H9 (cell line): ENCODE measurements at regions not wholly inside any gene's neighbourhood (a gene's known extent, or its start where the extent isn't known, plus 50 kb on each side); places are given as distances from the start of the nearest gene placed in this dataset.
A peak's percentile ranks its signal among the peaks of the same experiment; 100 is the strongest.

Experiments
- DNase-seq: peaks from one replicate; pipeline ENCODE4 v3.0.0-alpha.2; 2017
- H2AFZ ChIP-seq: one replicate; pipeline ENCODE4 v1.6.1; 2013; ENCODE audit warnings: mild to moderate bottlenecking, low read length, control low read depth, moderate library complexity
- H2AK5ac ChIP-seq: 2 replicates; pipeline ENCODE4 v1.6.1; 2013; ENCODE audit warnings: low read length, control low read depth, mixed read lengths; ENCODE audit not compliant: insufficient read length
- H2BK120ac ChIP-seq: one replicate; pipeline ENCODE4 v1.6.1; 2013; ENCODE audit warnings: low read depth, mild to moderate bottlenecking, low read length, control low read depth, inconsistent platforms; ENCODE audit not compliant: poor library complexity, severe bottlenecking
- H2BK12ac ChIP-seq: 2 replicates; pipeline ENCODE4 v1.6.1; 2013; ENCODE audit warnings: low read length, control low read depth, mixed read lengths, low read depth; ENCODE audit not compliant: insufficient read length
- H2BK15ac ChIP-seq: 2 replicates; pipeline ENCODE4 v1.6.1; 2013; ENCODE audit warnings: low read depth, low read length, control low read depth
- H2BK20ac ChIP-seq: one replicate; pipeline ENCODE4 v1.6.1; 2013; ENCODE audit warnings: low read depth, mild to moderate bottlenecking, low read length, control low read depth, inconsistent platforms; ENCODE audit not compliant: poor library complexity, severe bottlenecking
- H2BK5ac ChIP-seq: 2 replicates; pipeline ENCODE4 v1.6.1; 2013; ENCODE audit warnings: low read length, control low read depth, mixed read lengths; ENCODE audit not compliant: insufficient read length
- H3K14ac ChIP-seq: 2 replicates; pipeline ENCODE4 v1.6.1; 2013; ENCODE audit warnings: low read length, control low read depth; ENCODE audit not compliant: insufficient read depth
- H3K18ac ChIP-seq: 2 replicates; pipeline ENCODE4 v1.6.1; 2013; ENCODE audit warnings: low read depth, mild to moderate bottlenecking, mixed read lengths, low read length, control low read depth; ENCODE audit not compliant: insufficient read length
- H3K23ac ChIP-seq: 2 replicates; pipeline ENCODE4 v1.6.1; 2013; ENCODE audit warnings: low read length, control low read depth, mixed read lengths, low read depth; ENCODE audit not compliant: insufficient read length
- H3K23me2 ChIP-seq: 2 replicates; pipeline ENCODE4 v1.6.1; 2013; ENCODE audit warnings: low read depth, mild to moderate bottlenecking, mixed read lengths, low read length, control low read depth; ENCODE audit not compliant: insufficient read length, poor library complexity, severe bottlenecking
- H3K27ac ChIP-seq: 2 replicates; pipeline ENCODE4 v1.5.1; 2013; ENCODE audit warnings: low read length, control low read depth, mixed read lengths, low read depth; ENCODE audit not compliant: insufficient read length
- H3K27me3 ChIP-seq: 2 replicates; pipeline ENCODE4 v1.6.1; 2013; ENCODE audit warnings: low read length, control low read depth, inconsistent platforms; ENCODE audit not compliant: insufficient read depth
- H3K4ac ChIP-seq: 2 replicates; pipeline ENCODE4 v1.6.1; 2013; ENCODE audit warnings: low read depth, mild to moderate bottlenecking, control low read depth, inconsistent platforms, low read length, moderate library complexity
- H3K4me1 ChIP-seq: 2 replicates; pipeline ENCODE4 v1.6.1; 2013; ENCODE audit warnings: low read length, control low read depth, inconsistent platforms; ENCODE audit not compliant: insufficient read depth
- H3K4me2 ChIP-seq: 2 replicates; pipeline ENCODE4 v1.6.1; 2013; ENCODE audit warnings: low read length, control low read depth, mixed read lengths; ENCODE audit not compliant: insufficient read length, insufficient read depth
- H3K56ac ChIP-seq: 2 replicates; pipeline ENCODE4 v1.6.1; 2013; ENCODE audit warnings: low read depth, mild to moderate bottlenecking, mixed read lengths, low read length, control low read depth; ENCODE audit not compliant: insufficient read length
- H3K79me1 ChIP-seq: 2 replicates; pipeline ENCODE4 v1.6.1; 2013; ENCODE audit warnings: low read depth, mild to moderate bottlenecking, moderate library complexity, low read length, control low read depth, inconsistent platforms; ENCODE audit not compliant: insufficient read depth, poor library complexity, severe bottlenecking
- H3K79me2 ChIP-seq: 2 replicates; pipeline ENCODE4 v1.6.1; 2013; ENCODE audit warnings: low read length, control low read depth, inconsistent platforms; ENCODE audit not compliant: insufficient read depth
- H3K9ac ChIP-seq: 2 replicates; pipeline ENCODE4 v1.6.1; 2013; ENCODE audit warnings: low read length, control low read depth, mixed read lengths; ENCODE audit not compliant: insufficient read length; ENCODE audit errors: extremely low read depth
- H3K9me3 ChIP-seq: one replicate; pipeline ENCODE4 v1.6.1; 2013; ENCODE audit warnings: low read depth, low read length, inconsistent platforms; ENCODE audit not compliant: control insufficient read depth
- H3T11ph ChIP-seq: one replicate; pipeline ENCODE4 v1.6.1; 2013; ENCODE audit warnings: mild to moderate bottlenecking, low read length, control low read depth, inconsistent platforms
- H4K20me1 ChIP-seq: one replicate; pipeline ENCODE4 v1.6.1; 2013; ENCODE audit not compliant: control insufficient read depth, insufficient read length, insufficient read depth
- H4K5ac ChIP-seq: 2 replicates; pipeline ENCODE4 v1.6.1; 2013; ENCODE audit warnings: low read depth, mild to moderate bottlenecking, mixed read lengths, low read length, control low read depth; ENCODE audit not compliant: insufficient read length
- H4K8ac ChIP-seq: replicated peaks from 2 replicates; pipeline ENCODE4 v1.6.1; 2013; ENCODE audit warnings: low read length, control low read depth, mixed read lengths, low read depth; ENCODE audit not compliant: insufficient read length
- H4K91ac ChIP-seq: 2 replicates; pipeline ENCODE4 v1.6.1; 2013; ENCODE audit warnings: low read depth, mild to moderate bottlenecking, moderate library complexity, mixed read lengths, low read length, control low read depth; ENCODE audit not compliant: insufficient read length
- H3K27ac Mint-ChIP-seq, 3 experiments: 2 replicates in 2 of 3; 3 replicates in 1 of 3; pipeline ENCODE4 v1.8.0; 2020 to 2021; ENCODE audit warnings: mixed read lengths in 3 of 3, mild to moderate bottlenecking in 1 of 3, moderate library complexity in 1 of 3
- H3K27me3 Mint-ChIP-seq: 2 replicates; pipeline ENCODE4 v1.8.0; 2021; ENCODE audit warnings: low read depth, mild to moderate bottlenecking, moderate library complexity, mixed read lengths
- H3K36me3 Mint-ChIP-seq, 3 experiments: 2 replicates in 2 of 3; 3 replicates in 1 of 3; pipeline ENCODE4 v1.8.0; 2020 to 2021; ENCODE audit warnings: low read depth in 3 of 3, mixed read lengths in 3 of 3; ENCODE audit not compliant: insufficient read depth in 1 of 3
- H3K4me1 Mint-ChIP-seq, 2 experiments: 2 replicates each; pipeline ENCODE4 v1.8.0; 2020; ENCODE audit warnings: mixed read lengths in 2 of 2
- H3K4me3 Mint-ChIP-seq, 2 experiments: 2 replicates in 1 of 2; 3 replicates in 1 of 2; pipeline ENCODE4 v1.8.0; 2020 to 2021; ENCODE audit warnings: mild to moderate bottlenecking in 2 of 2, mixed read lengths in 2 of 2, moderate library complexity in 1 of 2
- H3K9me3 Mint-ChIP-seq, 2 experiments: 2 replicates in 1 of 2; 3 replicates in 1 of 2; pipeline ENCODE4 v1.8.0; 2020; ENCODE audit warnings: mild to moderate bottlenecking in 2 of 2, mixed read lengths in 2 of 2, moderate library complexity in 1 of 2
- CTCF ChIP-seq: fragments of 200-600 bp; sonication (generic); conservative IDR thresholded peaks from 3 replicates; pipeline ENCODE4 v1.8.0; 2021; ENCODE audit warnings: antibody characterized with exemption, mild to moderate bottlenecking
- WGBS: extraction: QIAGEN DNeasy Blood & Tissue Kit; methylation state at CpG from one replicate; pipeline ENCODE4 v1.1.7; 2013; ENCODE audit warnings: missing lambda C conversion rate, low lambda C conversion rate, mixed read lengths; ENCODE audit not compliant: insufficient read length; ENCODE audit errors: extremely low coverage; 5-methylcytosine and 5-hydroxymethylcytosine counted together

GRCh38 chr13:84653915-84654534 lies 771.8 kb upstream of the SLITRK1 start:
- Histone ChIP-seq H3T11ph (no peak overlapping the region), H2BK120ac (no peak overlapping the region), H3K23ac (no peak overlapping the region), H2BK20ac (no peak overlapping the region), H4K91ac (no peak overlapping the region), H3K18ac (no peak overlapping the region), H3K56ac (no peak overlapping the region), H3K27me3 (no peaks in the 10 kb centered on the region), H3K9me3 (no peaks in the 10 kb centered on the region), H2BK15ac (no peak overlapping the region), H3K79me2 (no peaks in the 10 kb centered on the region), H3K14ac (no peak overlapping the region), H3K4me1 (peaks cover 7% of the 10 kb centered on the region; the same call in 1 of the 2 replicates), H3K23me2 (no peaks in the 10 kb centered on the region), H2BK5ac (peak overlapping the region; percentile 59), H3K4ac (no peak overlapping the region), H2AK5ac (no peak overlapping the region), H3K9ac (no peak overlapping the region), H4K8ac (no peak overlapping the region), H2AFZ (no peak overlapping the region), H4K20me1 (no peaks in the 10 kb centered on the region), H3K4me2 (no peak overlapping the region), H2BK12ac (no peak overlapping the region), H3K79me1 (no peaks in the 10 kb centered on the region), H4K5ac (no peak overlapping the region), H3K27ac (peak overlapping the region; percentile 74)
- WGBS: no CpG with 5 or more reads among the region's 3 CpGs
- no peak overlapping the region for H3K4me3 Mint-ChIP-seq
- H3K36me3 Mint-ChIP-seq: peaks cover 14 to 43% (median 34%) of the 10 kb centered on the region in 3 experiments
- peaks cover 14 to 45% of the 10 kb centered on the region in 2 experiments; a peak in 4 of 5 replicates for H3K9me3 Mint-ChIP-seq
- peak overlapping the region; percentile 96 to 99 (median 97) for H3K27ac Mint-ChIP-seq
- DNase-seq: no peak
- H3K27me3 Mint-ChIP-seq: no peaks in the 10 kb centered on the region; the same call in 1 of the 2 replicates
- TF ChIP-seq CTCF: no peak
- peaks cover 23 to 52% of the 10 kb centered on the region in 2 experiments for H3K4me1 Mint-ChIP-seq
